Stimulated activated CD4-positive, alpha-beta T cell treated with anti-CD3 and anti-CD28 coated beads, Interleukin-1b, Interleukin-23, amount 100 ng/mL, for 1 hour (primary cell): ENCODE measurements at regions not wholly inside any gene's neighbourhood (a gene's known extent, or its start where the extent isn't known, plus 50 kb on each side); places are given as distances from the start of the nearest gene placed in this dataset.

Experiments
- DNase-seq, 2 donors: peaks; one replicate each; pipeline ENCODE4 v3.0.0-alpha.2; 2020; ENCODE audit warnings: low read depth in 2 of 2

DNA sequence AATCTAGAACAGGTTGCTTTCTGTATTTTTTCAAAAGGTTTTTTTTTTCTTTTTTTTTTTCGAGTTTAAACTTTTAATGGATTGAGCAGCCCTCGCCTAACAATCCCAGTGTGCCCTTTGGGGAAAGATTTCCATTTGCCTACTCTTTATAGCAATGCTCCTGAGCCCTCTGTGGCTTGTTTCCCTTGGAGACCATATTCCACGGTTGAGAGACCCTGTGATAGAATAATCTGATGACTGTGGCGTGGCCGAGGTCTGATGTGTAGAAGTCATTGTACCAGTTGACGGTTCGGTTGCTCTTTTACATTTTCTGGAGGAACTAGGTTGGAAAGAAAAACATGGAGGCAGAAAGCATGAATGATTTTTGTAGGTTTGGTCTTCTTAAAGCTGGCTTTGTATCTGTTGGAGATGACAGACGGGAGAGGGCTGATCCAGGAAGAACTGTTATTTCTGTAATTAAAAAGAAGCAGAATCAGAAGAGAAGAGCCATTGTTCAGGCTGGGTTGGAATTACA is 305.7 kb upstream of the NRIP1 start:
- no peak for DNase-seq

DNA sequence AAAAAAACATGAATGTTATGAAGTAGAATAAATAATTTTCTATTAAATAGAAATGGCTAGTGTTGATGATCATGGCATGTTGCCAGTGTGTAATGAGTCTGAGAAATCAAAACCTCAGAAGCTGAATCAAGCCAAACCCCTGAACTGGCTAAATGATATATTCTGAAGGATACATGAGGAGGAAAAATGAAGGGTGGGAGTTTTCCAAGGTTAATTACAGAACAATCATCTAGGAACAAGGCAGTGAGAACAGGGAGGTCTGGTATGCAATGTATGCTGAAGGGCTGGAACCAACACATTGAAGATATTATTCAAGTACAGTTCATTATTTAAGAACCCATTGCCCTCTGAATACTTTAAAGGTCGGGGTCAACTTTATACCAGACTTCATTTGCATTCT is 309.1 kb upstream of the NRIP1 start:
- no peak for DNase-seq

DNA sequence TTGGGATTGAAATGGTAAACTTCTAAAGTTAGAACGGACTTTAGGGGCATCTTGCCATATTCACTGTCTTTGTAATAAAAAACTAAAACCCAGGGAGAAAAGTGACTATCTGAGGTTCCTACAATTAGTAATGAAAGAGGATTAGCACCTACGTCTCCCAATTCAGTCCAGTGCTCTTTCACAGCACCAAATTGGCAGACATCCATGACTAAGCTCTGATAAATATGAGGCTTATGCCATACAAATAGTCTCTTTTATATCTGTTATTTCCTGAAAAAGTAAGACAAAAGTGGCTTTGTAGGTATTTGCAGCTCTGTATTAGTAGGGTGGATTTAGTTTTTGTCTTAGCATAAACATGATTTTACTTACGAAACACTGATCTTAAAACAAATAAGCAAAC is 315.0 kb upstream of the NRIP1 start:
- DNase-seq: no peak

DNA sequence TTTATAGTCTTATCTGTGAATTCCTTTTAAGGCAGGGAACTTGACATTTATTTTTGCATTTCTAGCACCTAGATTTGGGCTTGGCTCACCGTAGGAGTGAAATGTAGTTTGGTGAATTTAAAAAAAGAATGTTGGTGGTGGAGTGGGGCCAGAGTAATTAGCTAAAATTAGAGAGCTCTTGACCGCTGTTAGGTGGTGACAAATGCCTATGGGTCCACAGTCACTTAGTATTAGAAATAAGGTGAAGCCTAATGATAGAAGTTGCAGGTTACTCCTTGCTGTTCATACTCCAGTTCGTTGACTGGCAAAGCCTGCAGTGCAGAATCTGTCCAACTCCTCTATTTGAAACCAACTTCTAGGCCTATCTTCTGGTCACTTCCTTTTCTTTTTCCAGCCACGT is 318.8 kb upstream of the NRIP1 start:
- no peak for DNase-seq

DNA sequence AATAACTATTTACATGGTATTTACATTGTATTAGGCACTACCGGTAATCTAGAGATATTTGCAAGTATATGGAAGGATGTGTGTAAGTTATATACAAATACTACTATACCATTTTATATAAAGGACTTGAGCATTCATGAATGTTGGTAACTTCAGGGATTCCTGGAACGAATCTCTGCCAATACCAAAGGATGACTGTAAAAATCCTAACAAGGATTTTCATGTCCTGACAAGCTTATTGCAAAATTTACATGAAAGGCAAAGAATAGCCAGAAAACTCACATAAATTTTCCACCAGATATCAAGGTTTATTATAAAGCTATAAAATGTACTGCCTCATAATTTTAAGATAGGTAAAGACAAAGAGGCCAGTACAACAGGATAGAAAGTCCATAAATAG is 325.2 kb upstream of the NRIP1 start:
- DNase-seq: no peak

DNA sequence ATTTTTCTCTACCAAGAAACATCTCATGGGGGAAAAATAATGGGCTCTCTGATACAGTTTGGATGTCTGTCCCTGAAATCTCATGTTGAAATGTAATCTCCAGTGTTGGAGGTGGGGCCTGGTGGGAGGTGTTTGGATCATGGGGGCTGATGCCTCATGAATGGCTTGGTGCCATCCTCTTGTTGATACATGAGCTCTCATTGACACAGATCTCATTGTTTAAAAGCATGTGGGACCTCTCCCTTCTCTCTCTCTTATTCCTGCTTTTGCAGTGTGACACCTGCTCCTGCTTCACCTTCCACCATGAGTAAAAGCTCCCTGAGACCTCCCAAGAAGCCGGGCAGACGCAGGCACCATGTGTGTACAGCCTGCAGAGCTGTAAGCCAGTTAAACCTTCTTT is 332.5 kb upstream of the NRIP1 start:
- DNase-seq: no peak

DNA sequence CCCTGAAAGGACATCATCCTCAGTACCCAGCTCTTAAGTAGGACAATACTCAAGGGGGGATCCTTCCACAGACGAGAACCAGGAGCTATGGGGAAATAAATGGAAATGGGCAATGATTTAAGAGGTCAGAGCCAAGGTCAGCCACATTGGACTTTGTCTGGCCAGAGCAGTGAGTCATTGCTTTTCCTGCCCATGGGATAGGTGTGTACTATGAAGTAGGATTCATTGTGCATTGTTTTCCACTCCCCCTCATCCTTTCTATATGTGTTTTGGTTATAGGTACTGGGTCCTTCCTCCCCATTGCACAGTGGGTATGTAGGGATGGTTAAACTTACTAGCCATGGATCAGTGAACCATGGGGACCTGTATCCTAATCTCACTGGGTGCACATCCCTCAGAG is 328.9 kb upstream of the USP25 start:
- DNase-seq: no peak

DNA sequence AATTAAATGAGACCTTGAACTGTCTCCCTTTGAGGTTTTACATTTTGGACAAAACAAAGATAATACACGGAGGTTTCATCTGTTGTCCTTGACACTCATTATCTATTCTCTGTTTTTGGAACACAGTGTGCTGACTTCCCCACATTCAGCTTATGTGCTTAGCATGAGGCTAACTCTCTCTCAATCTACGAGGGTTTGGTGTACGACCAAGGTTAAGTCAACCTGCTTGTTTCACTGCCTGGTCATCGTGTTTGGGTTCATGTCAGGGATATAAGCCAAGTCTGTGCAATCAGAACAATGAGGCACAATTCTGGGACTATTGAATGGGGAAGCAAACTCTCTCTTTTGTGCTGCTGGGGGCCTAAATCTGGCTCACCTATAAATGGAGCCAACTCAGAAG is 328.5 kb upstream of the USP25 start:
- no peak for DNase-seq

DNA sequence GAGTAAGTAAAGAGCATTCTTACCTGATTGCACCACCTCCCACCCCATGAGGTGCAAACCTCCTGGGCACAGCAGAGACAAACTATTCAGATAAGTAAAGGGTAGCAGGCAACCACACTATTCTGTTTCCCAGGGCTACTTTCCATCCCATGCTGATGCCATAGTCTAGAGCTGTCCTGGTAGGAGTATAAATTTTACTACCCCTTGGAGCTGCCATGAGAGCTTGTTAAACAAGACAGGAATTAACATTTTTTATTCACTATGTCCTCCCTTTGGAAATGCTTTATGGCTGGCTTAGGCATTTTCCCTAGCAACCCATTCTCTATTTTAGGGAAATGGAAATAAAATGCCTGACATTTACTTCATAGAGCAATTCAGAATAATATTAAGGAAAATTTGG is 324.6 kb upstream of the USP25 start:
- DNase-seq: no peak

DNA sequence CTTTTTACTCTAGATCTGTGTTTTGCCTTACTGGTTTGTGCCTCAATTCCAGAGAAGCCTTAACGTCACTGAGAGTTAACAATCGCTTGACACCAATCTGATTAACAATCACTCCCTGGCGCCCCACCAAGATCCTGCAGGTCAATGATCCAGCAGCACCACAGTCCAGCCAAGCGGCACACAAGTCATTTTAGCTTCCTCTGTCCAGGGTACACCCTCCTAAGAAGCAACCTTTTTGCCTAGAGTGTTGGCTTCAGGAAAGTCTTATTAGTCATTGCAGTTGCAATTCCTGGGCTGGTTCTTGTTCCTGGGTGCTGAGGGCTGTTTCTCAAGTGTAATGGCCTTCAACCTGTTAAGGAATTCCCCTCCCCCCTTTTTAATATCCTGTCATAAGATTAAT is 323.0 kb upstream of the USP25 start:
- no peak for DNase-seq

DNA sequence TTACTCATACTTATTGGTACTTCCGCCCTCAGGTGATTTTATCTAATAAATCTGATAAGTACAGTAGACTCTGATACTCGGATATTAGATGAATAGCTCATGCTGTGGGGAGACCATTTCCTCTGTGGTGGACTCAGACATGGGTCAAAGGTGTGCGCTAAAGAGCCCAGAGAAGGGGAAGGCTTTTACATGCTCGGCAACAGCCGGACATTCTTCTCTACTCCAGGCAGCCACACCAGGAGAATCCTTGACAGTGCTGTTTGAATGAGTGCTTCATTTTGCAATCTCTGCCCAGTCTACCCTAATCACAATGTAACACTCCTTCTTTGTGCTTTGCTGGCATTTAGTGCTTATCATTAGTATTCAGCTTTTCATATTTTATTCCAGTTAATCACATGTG is 322.2 kb upstream of the USP25 start:
- no peak for DNase-seq

DNA sequence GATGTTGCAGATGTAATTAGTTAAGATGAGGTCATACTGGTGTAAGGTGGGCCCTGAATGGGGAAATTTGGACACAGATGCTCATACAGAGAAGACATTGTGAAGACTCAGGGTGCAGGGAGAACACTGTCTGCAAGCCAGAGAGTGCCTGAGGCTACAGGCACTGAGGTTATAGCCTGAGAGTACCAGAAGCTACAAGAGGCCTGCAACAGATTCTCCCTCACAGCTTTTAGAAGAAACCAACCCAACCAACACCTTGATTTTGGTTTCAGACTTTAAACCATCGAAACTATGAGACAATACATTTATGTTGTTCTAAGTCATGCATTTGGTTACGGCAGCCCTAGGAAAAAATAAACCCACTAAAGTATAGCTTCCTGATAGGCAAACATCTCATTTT is 321.7 kb upstream of the USP25 start:
- no peak for DNase-seq

DNA sequence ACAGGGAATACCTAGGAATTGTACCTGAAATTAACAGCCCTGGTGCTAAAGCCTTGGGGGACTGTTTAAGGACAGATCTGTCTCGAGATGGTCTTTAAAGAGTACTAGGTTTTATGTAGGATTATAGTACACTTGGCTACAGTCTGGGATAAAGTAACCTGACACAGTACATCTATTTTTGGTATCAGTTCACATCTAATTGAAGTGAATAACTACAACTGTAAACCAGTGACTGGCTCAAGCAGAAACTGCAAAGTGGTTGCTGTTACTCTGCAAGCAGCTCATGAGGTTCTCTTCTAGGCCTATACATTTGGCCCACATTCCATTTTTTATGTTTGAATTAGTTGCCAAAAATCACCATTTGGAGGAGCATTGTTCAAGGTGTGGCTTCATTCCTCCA is 320.8 kb upstream of the USP25 start:
- no peak for DNase-seq

DNA sequence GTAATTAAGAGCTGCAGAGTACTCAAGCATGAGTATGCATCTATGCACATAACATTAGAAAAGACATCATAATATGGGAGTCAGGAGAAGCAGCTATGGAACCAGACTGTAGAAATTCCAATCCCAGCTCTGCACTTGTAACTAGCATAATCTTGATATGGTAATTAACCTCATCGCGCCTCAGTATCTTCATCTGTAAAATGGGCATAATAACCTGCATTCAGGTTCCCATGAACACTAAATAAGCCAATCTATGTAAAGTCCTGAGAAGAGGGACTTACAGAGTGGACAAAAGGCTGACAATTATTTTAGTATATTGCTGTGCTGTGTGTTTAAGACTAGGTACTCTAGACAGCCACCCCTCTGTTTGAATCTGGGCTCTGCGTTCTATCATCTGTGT is 318.9 kb upstream of the USP25 start:
- DNase-seq: no peak

DNA sequence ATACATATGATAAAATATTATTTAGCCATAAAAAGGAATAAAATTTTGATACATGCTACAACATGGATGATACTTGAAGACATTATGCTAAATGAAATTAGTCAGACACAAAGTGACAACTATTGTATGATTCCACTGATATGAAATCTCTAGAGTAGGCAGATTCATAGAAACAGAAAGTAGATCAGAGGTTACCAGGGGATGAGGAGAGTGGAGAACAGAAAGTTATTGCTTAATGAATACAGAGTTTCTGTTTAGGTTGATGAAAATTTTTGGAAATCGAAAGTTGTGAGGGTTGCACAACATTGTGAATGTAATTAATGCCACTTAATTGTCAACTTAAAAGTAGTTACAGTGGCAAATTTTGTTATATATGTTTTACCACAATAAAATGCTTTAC is 315.7 kb upstream of the USP25 start:
- DNase-seq: no peak

DNA sequence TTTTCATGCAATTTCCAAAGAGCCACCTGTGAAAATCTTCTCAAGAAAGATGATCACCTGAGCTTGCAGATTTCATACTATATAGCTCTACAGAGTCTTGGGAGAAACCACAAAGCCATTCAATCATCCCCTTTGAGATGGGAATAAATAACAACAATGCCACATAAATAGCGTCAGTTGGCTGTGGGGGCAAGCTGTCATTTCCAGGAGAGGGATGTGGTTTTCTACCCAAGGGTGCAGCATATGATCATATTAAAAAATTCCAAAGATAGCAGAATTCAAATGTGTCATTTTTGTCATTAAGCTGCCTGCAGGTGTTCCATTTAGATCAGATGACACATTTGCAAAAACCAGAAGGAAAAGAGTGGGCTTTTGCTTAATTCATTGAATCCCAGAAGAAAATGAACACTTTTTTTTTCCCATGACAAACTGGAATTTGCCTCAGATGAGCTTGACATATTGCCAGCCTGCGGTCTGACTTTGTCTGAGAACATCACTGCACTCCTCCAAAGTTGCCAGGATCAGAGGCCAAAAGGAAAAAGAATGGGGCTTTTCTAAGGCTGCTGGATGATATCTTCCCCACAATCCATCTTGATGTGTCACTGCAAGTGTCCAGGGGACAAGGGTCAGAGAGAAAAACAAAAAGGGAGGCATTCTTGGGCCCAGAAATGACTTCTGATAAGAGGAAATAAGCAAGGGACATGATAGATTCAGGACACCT is 314.1 kb upstream of the USP25 start:
- no peak for DNase-seq

DNA sequence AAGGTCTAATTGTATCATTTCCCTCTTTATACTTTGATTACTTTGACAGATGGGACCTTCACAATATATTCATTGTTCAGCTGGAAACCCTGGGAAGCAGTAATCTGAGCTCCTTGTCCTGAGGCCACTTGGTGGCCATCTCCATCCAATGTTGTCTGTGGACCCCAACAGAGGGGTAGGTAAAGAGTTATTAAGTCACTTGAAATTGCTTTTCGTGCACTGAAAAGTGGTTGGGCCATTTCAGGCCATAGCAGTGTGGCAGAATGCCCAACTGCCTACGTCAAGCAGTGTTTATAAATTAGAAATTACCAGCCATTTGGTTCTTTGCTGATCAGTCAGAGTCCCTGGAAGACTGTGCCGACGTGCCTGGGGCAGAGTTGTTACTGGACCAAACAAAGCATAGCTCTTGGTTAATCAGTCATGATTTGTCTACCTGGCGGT is 308.3 kb upstream of the USP25 start:
- DNase-seq: no peak

DNA sequence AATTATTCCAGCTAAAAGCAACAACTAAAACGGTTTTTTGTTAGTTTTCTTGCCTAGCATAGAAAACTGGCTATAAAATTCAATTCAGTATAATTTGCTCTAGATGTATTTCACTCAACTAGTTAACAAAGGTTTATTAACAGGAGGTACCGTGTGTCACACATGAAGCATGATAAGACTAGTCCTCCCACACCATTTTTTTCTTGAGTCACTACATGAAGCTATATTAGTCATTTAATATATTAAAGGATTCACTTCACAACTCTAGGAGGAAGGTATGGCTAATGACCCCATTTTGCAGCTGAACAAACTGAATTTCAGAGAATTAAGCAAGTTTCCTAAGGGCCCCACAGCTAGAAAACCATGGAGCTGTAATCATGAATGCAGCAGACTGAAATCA is 307.8 kb upstream of the USP25 start:
- no peak for DNase-seq

DNA sequence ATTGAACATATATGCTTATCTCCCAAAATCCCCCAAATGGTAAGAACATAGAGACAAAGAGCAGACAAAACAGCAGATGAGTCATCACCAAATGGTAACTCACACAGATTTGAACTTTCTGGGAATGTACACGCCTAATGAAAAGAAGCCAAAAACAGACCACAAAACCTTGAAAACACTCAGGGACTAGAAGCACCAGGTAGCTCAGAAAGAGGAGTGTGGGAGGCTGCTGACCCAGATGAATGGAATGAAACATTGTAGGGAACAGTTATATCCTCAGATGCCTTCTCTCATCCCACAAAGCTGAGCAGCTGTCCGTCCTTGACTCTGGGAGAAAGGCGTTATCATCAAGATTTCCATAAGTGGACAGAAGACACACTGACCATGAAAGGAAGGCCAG is 307.0 kb upstream of the USP25 start:
- no peak for DNase-seq

DNA sequence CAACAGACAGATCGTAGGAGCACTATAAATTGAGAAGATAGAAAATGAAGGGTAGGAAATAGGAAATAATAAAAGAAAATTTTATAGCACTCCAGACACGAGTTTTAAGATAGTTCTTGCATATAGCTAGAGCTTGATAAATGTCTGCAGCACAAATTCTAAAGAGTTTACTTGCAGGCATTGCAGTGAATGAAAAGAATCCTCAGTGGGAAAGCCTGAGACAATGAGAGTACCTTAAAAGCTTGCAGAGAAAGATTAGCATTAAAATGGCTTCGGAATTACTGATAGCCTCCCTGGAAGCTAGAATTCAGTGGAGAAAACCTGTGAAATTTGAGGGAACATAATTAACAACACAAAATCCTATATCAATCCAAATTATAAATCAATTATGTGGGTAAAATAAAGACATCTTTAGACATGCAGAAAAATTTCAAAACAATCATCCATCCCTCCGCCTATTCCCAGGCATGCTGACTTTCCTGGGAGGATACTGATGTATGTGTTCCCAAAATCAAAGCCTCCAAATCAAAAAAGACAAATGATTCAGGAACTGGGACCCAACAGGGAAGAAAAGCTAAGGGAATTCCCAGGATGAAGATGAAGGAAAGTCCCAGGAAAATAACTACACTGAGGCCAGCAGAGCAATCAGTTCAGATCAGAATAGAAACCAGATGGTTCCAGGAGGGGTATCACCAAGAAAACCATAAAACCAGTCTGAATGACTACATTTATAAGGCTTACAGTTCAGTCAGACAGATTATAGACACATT is 305.9 kb upstream of the USP25 start:
- DNase-seq: no peak

DNA sequence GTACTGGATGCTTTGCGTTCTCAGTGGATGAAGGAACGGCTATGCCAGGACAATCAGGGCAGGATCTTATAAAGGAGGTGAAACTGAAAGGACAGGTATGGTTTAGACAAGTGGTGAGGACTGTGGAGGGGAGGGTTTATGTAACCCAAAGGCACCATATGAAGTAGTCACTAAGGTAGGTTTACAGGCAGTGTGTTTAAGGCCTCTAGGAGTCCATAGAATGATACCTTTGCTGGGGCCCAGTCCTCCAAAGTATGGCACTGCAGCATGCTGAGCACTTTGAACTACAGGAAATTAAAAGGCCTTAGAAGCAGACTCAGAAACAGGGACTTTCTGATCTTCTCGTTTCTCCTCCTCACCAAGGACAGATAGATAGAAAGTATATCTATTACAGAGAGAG is 304.7 kb upstream of the USP25 start:
- no peak for DNase-seq

DNA sequence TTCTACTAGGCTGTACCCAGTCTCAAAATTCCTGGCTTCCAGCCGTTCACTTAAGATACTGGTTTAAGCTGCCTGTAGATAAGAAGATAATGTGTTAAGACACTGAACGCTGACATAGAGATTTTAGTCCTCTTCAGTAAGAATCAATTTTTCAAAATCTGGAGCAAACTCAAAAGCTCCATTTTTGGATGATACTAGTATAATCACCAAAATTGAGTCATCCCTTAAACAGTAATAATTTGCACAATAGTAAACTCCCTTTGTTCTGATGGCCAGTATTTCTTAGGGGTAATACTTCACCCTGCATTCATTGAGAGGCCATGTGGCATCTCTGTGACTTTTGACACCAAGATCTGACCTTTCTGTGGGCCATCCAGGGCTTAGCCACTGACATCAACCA is 299.8 kb upstream of the USP25 start:
- no peak for DNase-seq

DNA sequence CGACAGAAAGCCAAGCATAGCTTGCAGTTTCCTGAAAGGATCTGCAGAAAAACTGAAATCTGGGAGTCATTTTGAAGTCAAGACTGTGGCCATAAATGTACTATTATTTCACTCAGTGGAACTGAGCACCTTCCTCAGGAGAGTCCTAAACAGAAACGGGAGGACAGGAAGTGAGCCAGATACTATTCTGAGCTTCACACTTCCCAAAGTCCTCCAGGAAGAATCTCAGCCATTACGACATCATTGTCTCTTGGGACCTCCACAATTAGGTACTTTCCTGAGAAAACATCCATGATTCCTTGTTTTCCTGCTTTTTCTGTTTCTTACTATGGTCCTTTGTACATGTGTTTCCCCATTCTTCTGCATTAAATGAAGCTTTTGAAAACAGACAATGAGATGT is 299.2 kb upstream of the USP25 start:
- DNase-seq: no peak
